GM03348 (cell line): ENCODE measurements at regions not wholly inside any gene's neighbourhood (a gene's known extent, or its start where the extent isn't known, plus 50 kb on each side); places are given as distances from the start of the nearest gene placed in this dataset.
A peak's percentile ranks its signal among the peaks of the same experiment; 100 is the strongest.
"Not testable (repeated sequence)": the region's sequence is repeated elsewhere in the genome, so short reads cannot be mapped to it uniquely, and the experiment has no call there.

Experiments used
- DNase-seq: peaks from one replicate; pipeline ENCODE4 v3.0.0; 2012; ENCODE audit warnings: low spot score

GRCh38 chr5:97234380-97234779 is 51.3 kb upstream of the RIOK2 start:
- DNase-seq: not testable (repeated sequence)

- DNase-seq: no peak
Observed at GRCh38 chr5:97242341-97242740, 59.3 kb upstream of the RIOK2 start.

- no peak for DNase-seq
Observed at GRCh38 chr5:97243353-97243752, 60.3 kb upstream of the RIOK2 start.

GRCh38 chr5:97245386-97245785 is 62.3 kb upstream of the RIOK2 start:
- DNase-seq: no peak

GRCh38 chr5:97250113-97250512 is 67.1 kb upstream of the RIOK2 start:
- no peak for DNase-seq

GRCh38 chr5:97266076-97266475 is 83.0 kb upstream of the RIOK2 start:
- no peak for DNase-seq

- no peak for DNase-seq
Observed at GRCh38 chr5:97266576-97266975, 83.5 kb upstream of the RIOK2 start.

- DNase-seq: no peak
Observed at GRCh38 chr5:97267767-97268166, 84.7 kb upstream of the RIOK2 start.

- no peak for DNase-seq
Observed at GRCh38 chr5:97276474-97277120, 93.5 kb upstream of the RIOK2 start.

- DNase-seq: no peak
Observed at GRCh38 chr5:97281257-97281656, 98.2 kb upstream of the RIOK2 start.

GRCh38 chr5:97297063-97297703 is 114.1 kb upstream of the RIOK2 start:
- peak; percentile 5 for DNase-seq

- DNase-seq: no peak
Observed at GRCh38 chr5:97297704-97298091, 114.7 kb upstream of the RIOK2 start.

- DNase-seq: not testable (repeated sequence)
Observed at GRCh38 chr5:97301181-97301580, 118.1 kb upstream of the RIOK2 start.

GRCh38 chr5:97338729-97339128 is 155.7 kb upstream of the RIOK2 start:
- DNase-seq: no peak

GRCh38 chr5:97355775-97356174 is 172.7 kb upstream of the RIOK2 start:
- DNase-seq: no peak

GRCh38 chr5:97363577-97363976 is 180.5 kb upstream of the RIOK2 start:
- DNase-seq: no peak

GRCh38 chr5:97364731-97365130 is 181.7 kb upstream of the RIOK2 start:
- no peak for DNase-seq

- no peak for DNase-seq
Observed at GRCh38 chr5:97365163-97365845, 182.3 kb upstream of the RIOK2 start.

- no peak for DNase-seq
Observed at GRCh38 chr5:97365918-97366317, 182.9 kb upstream of the RIOK2 start.

- no peak for DNase-seq
Observed at GRCh38 chr5:97375959-97376358, 192.9 kb upstream of the RIOK2 start.

- no peak for DNase-seq
Observed at GRCh38 chr5:97377582-97377981, 194.5 kb upstream of the RIOK2 start.

- DNase-seq: peak; percentile 14
Observed at GRCh38 chr5:97383996-97384395, 200.9 kb upstream of the RIOK2 start.

GRCh38 chr5:97388794-97389193 is 205.7 kb upstream of the RIOK2 start:
- no peak for DNase-seq

GRCh38 chr5:97400537-97400936 is 217.5 kb upstream of the RIOK2 start:
- no peak for DNase-seq
